ENCODE measurements at regions not wholly inside any gene's neighbourhood (a gene's known extent, or its start where the extent isn't known, plus 50 kb on each side); places are given as distances from the start of the nearest gene placed in this dataset.
A peak's percentile ranks its signal among the peaks of the same experiment; 100 is the strongest.

- DNase-seq = no peak
- peaks cover 0 to 24% (median 8%) of the 10 kb centered on the region in 4 donors for H3K4me1 ChIP-seq
- TF ChIP-seq CTCF (IDR thresholded peaks at IDR 0.05) = no peak
- H3K4me3 ChIP-seq = no peak overlapping the region
- H3K27me3 ChIP-seq = no peaks in the 10 kb centered on the region
- intact Hi-C loops (cut with DNase I; ENCODE audit: low total_unique reads) = loop anchor here (10.0 kb wide), 1 partner anchor 149 kb away; the partner anchor contains the start of gene HEY2
- H3K9me3 ChIP-seq = no peaks in the 10 kb centered on the region
- H3K27ac ChIP-seq = no peak overlapping the region
- H3K36me3 ChIP-seq = no peaks in the 10 kb centered on the region
Observed at GRCh38 chr6:125596020-125596419, 153.4 kb upstream of the HEY2 start.

- no peaks in the 10 kb centered on the region for H3K9me3 ChIP-seq
- intact Hi-C loops (cut with DNase I; ENCODE audit: low total_unique reads) = loop anchor here (10.0 kb wide), 1 partner anchor 147 kb away; the partner anchor contains the start of gene HEY2
- H3K36me3 ChIP-seq = no peaks in the 10 kb centered on the region
- TF ChIP-seq CTCF (IDR thresholded peaks at IDR 0.05) = no peak
- no peaks in the 10 kb centered on the region for H3K27me3 ChIP-seq
- peak overlapping the region; percentile 77 to 81 for H3K27ac ChIP-seq
- H3K4me1 ChIP-seq = peaks cover 0 to 24% (median 8%) of the 10 kb centered on the region in 4 donors
- peak; percentile 33 to 69 for DNase-seq
- peak overlapping the region; percentile 12 to 26 for H3K4me3 ChIP-seq
Observed at GRCh38 chr6:125597411-125598253, 151.8 kb upstream of the HEY2 start.

GRCh38 chr6:125598422-125598821 is 151.0 kb upstream of the HEY2 start:
- TF ChIP-seq CTCF (IDR thresholded peaks at IDR 0.05) = no peak
- intact Hi-C loops (cut with DNase I; ENCODE audit: low total_unique reads) = loop anchor here (10.0 kb wide), 1 partner anchor 146 kb away; the partner anchor contains the start of gene HEY2
- no peaks in the 10 kb centered on the region for H3K27me3 ChIP-seq
- no peaks in the 10 kb centered on the region for H3K36me3 ChIP-seq
- H3K9me3 ChIP-seq = peaks cover 0 to 4% (median 0%) of the 10 kb centered on the region in 3 donors
- DNase-seq = peak; percentile 88 to 94
- no peak overlapping the region for H3K4me3 ChIP-seq
- peaks cover 0 to 24% (median 8%) of the 10 kb centered on the region in 4 donors for H3K4me1 ChIP-seq
- peak overlapping the region; percentile 77 to 81 for H3K27ac ChIP-seq

GRCh38 chr6:125604257-125604656 is 145.2 kb upstream of the HEY2 start:
- Histone ChIP-seq H3K9me3 (peaks cover 0 to 9% (median 0%) of the 10 kb centered on the region in 3 donors), H3K27ac (no peak overlapping the region), H3K36me3 (no peaks in the 10 kb centered on the region), H3K27me3 (no peaks in the 10 kb centered on the region), H3K4me1 (no peaks in the 10 kb centered on the region), H3K4me3 (no peak overlapping the region)
- TF ChIP-seq CTCF (IDR thresholded peaks at IDR 0.05) = no peak
- no peak for DNase-seq
- intact Hi-C loops (cut with DNase I; ENCODE audit: low total_unique reads) = no loop called here

GRCh38 chr6:125611573-125612344 is 137.7 kb upstream of the HEY2 start:
- H3K27me3 ChIP-seq = no peaks in the 10 kb centered on the region
- intact Hi-C loops (cut with DNase I; ENCODE audit: low total_unique reads) = no loop called here
- H3K4me1 ChIP-seq = peaks cover 0 to 40% (median 7%) of the 10 kb centered on the region in 4 donors
- peak overlapping the region; percentile 36 to 44 for H3K4me3 ChIP-seq
- H3K27ac ChIP-seq = peak overlapping the region; percentile 75 to 78
- no peak for TF ChIP-seq CTCF (IDR thresholded peaks at IDR 0.05)
- peak; percentile 47 to 75 for DNase-seq
- no peaks in the 10 kb centered on the region for H3K36me3 ChIP-seq
- no peaks in the 10 kb centered on the region for H3K9me3 ChIP-seq

All from tibial artery (tissue), 4 donors.